Keratinocyte (primary cell): ENCODE measurements at regions not wholly inside any gene's neighbourhood (a gene's known extent, or its start where the extent isn't known, plus 50 kb on each side); places are given as distances from the start of the nearest gene placed in this dataset.

ENCODE experiments used
- DNase-seq: peaks from one replicate; pipeline ENCODE4 v3.0.0-alpha.2; 2011; ENCODE audit warnings: low read depth, missing footprints, low spot score
- FAIRE-seq: peaks from 2 replicates; lab custom pipeline; 2011; peaks lifted over from hg19 to GRCh38; lab: Jason Lieb, UNC
- H2AFZ ChIP-seq: 2 replicates; pipeline ENCODE4 v1.6.0; 2012; ENCODE audit warnings: low read length, control low read depth, inconsistent platforms; ENCODE audit not compliant: control insufficient read depth
- H3K27ac ChIP-seq: 2 replicates; pipeline ENCODE4 v1.5.1; 2011; ENCODE audit warnings: low read length; ENCODE audit not compliant: control insufficient read depth, insufficient read depth
- H3K27me3 ChIP-seq: 3 replicates; pipeline ENCODE4 v1.6.0; 2011; ENCODE audit warnings: low read length; ENCODE audit not compliant: control insufficient read depth, insufficient read depth; ENCODE audit errors: extremely low read depth
- H3K36me3 ChIP-seq, 2 experiments: 2 replicates in 1 of 2; 3 replicates in 1 of 2; pipeline ENCODE4 v1.5.1; 2011; ENCODE audit warnings: low read length in 2 of 2, mild to moderate bottlenecking in 1 of 2; ENCODE audit not compliant: control insufficient read depth in 2 of 2, insufficient read depth in 2 of 2; ENCODE audit errors: extremely low read depth in 1 of 2
- H3K4me1 ChIP-seq: 3 replicates; pipeline ENCODE4 v1.5.1; 2011; ENCODE audit warnings: low read length; ENCODE audit not compliant: control insufficient read depth, insufficient read depth; ENCODE audit errors: extremely low read depth
- H3K4me2 ChIP-seq: 3 replicates; pipeline ENCODE4 v1.6.0; 2011; ENCODE audit warnings: low read depth, low read length; ENCODE audit not compliant: control insufficient read depth, insufficient read depth; ENCODE audit errors: extremely low read depth
- H3K4me3 ChIP-seq, 3 experiments: fragments of 200-600 bp in 1 of 3; sonication (generic) in 1 of 3; 2 replicates in 2 of 3; 3 replicates in 1 of 3; pipeline ENCODE4 v1.5.1; 2011 to 2016; ENCODE audit warnings: low read length in 3 of 3, mild to moderate bottlenecking in 3 of 3, control low read depth in 2 of 3, inconsistent platforms in 1 of 3, low read depth in 1 of 3, mixed read lengths in 1 of 3, mixed run types in 1 of 3, moderate library complexity in 1 of 3; ENCODE audit not compliant: control insufficient read depth in 2 of 3, insufficient read depth in 2 of 3; ENCODE audit errors: extremely low read depth in 1 of 3
- H3K79me2 ChIP-seq: 2 replicates; pipeline ENCODE4 v1.6.0; 2012; ENCODE audit warnings: low read length; ENCODE audit not compliant: control insufficient read depth, insufficient read depth
- H3K9ac ChIP-seq: 3 replicates; pipeline ENCODE4 v1.6.0; 2011; ENCODE audit warnings: low read length; ENCODE audit not compliant: control insufficient read depth, insufficient read depth; ENCODE audit errors: extremely low read depth
- H3K9me1 ChIP-seq: 3 replicates; pipeline ENCODE4 v1.6.0; 2011; ENCODE audit warnings: low read length; ENCODE audit not compliant: control insufficient read depth, insufficient read depth; ENCODE audit errors: extremely low read depth
- H3K9me3 ChIP-seq: 2 replicates; pipeline ENCODE4 v1.5.1; 2012; ENCODE audit warnings: low read depth, low read length; ENCODE audit not compliant: control insufficient read depth
- H4K20me1 ChIP-seq: 3 replicates; pipeline ENCODE4 v1.6.0; 2011; ENCODE audit warnings: low read length; ENCODE audit not compliant: control insufficient read depth, insufficient read depth; ENCODE audit errors: extremely low read depth
- EZH2 ChIP-seq: IDR thresholded peaks from one replicate; pipeline ENCODE4 v1.6.1; 2012; ENCODE audit warnings: inconsistent platforms, mild to moderate bottlenecking, low read length, moderate library complexity
- dilution Hi-C: fragments of 300-500 bp; cut with MboI; formaldehyde crosslinking; loops from one replicate; pipeline ENCODE4 v1.7.0; 2020; ENCODE audit warnings: low sequenced_read_pairs; ENCODE audit not compliant: extremely low pct_ligation_motif_present
- TF ChIP-seq, protein P1 (sequence below), 3 experiments: IDR thresholded peaks in 1 of 3; conservative IDR thresholded peaks in 1 of 3; optimal IDR thresholded peaks in 1 of 3; 2 replicates in 2 of 3; 3 replicates in 1 of 3; pipeline versions ENCODE3 to v1.5.1; 2011; ENCODE audit warnings: low read length in 3 of 3, mild to moderate bottlenecking in 3 of 3, moderate library complexity in 2 of 3, control low read depth in 1 of 3, inconsistent platforms in 1 of 3; ENCODE audit not compliant: insufficient read depth in 2 of 3; ENCODE audit errors: extremely low read depth in 1 of 3

GRCh38 chr5:90336752-90337151 is 72.8 kb downstream of the CETN3 start:
- H2AFZ ChIP-seq = no peak overlapping the region
- dilution Hi-C loops = no loop called here
- H3K4me3 ChIP-seq = no peak overlapping the region
- H3K4me1 ChIP-seq = no peaks in the 10 kb centered on the region
- no peak for TF ChIP-seq EZH2
- TF ChIP-seq, protein P1, sequence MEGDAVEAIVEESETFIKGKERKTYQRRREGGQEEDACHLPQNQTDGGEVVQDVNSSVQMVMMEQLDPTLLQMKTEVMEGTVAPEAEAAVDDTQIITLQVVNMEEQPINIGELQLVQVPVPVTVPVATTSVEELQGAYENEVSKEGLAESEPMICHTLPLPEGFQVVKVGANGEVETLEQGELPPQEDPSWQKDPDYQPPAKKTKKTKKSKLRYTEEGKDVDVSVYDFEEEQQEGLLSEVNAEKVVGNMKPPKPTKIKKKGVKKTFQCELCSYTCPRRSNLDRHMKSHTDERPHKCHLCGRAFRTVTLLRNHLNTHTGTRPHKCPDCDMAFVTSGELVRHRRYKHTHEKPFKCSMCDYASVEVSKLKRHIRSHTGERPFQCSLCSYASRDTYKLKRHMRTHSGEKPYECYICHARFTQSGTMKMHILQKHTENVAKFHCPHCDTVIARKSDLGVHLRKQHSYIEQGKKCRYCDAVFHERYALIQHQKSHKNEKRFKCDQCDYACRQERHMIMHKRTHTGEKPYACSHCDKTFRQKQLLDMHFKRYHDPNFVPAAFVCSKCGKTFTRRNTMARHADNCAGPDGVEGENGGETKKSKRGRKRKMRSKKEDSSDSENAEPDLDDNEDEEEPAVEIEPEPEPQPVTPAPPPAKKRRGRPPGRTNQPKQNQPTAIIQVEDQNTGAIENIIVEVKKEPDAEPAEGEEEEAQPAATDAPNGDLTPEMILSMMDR (optimal IDR thresholded peaks at IDR 0.05 in 1 of 3, IDR thresholded peaks at IDR 0.05 in 1 of 3, conservative IDR thresholded peaks at IDR 0.05 in 1 of 3; ENCODE audit: extremely low read depth in 1 of 3, insufficient read depth in 2 of 3, low read length in 3 of 3) = no peak
- no peaks in the 10 kb centered on the region for H3K9me1 ChIP-seq
- FAIRE-seq (no peak), DNase-seq (no peak)
- H3K9me3 ChIP-seq = no peaks in the 10 kb centered on the region
- no peaks in the 10 kb centered on the region for H3K36me3 ChIP-seq
- no peaks in the 10 kb centered on the region for H3K79me2 ChIP-seq
- H3K27me3 ChIP-seq = no peaks in the 10 kb centered on the region
- H3K4me2 ChIP-seq = no peak overlapping the region
- no peak overlapping the region for H3K27ac ChIP-seq
- no peak overlapping the region for H3K9ac ChIP-seq
- H4K20me1 ChIP-seq = no peaks in the 10 kb centered on the region

GRCh38 chr5:90334741-90335140 is 74.8 kb downstream of the CETN3 start:
- Histone ChIP-seq H3K27me3 (no peaks in the 10 kb centered on the region), H3K4me3 (no peak overlapping the region), H3K9me3 (no peaks in the 10 kb centered on the region), H3K9ac (no peak overlapping the region), H3K36me3 (no peaks in the 10 kb centered on the region), H3K4me2 (no peak overlapping the region), H4K20me1 (no peaks in the 10 kb centered on the region), H2AFZ (no peak overlapping the region), H3K4me1 (no peaks in the 10 kb centered on the region), H3K27ac (no peak overlapping the region), H3K79me2 (no peaks in the 10 kb centered on the region), H3K9me1 (no peaks in the 10 kb centered on the region)
- FAIRE-seq (no peak), DNase-seq (no peak)
- TF ChIP-seq, protein P1 (optimal IDR thresholded peaks at IDR 0.05 in 1 of 3, IDR thresholded peaks at IDR 0.05 in 1 of 3, conservative IDR thresholded peaks at IDR 0.05 in 1 of 3; ENCODE audit: extremely low read depth in 1 of 3, insufficient read depth in 2 of 3, low read length in 3 of 3) = no peak
- no peak for TF ChIP-seq EZH2
- dilution Hi-C loops = no loop called here
